Right cardiac atrium (tissue), 5 donors: ENCODE measurements at regions not wholly inside any gene's neighbourhood (a gene's known extent, or its start where the extent isn't known, plus 50 kb on each side); places are given as distances from the start of the nearest gene placed in this dataset.

Source experiments
- ATAC-seq, 2 donors: fragments of 200-7000 bp; cut with Tn5 transposase; one replicate each; pipeline versions ENCODE4 v1.8.0 to v1.9.1; 2020; ENCODE audit warnings: moderate library complexity in 2 of 2, mild to moderate bottlenecking in 1 of 2
- DNase-seq, 3 donors: peaks; one replicate each; pipeline ENCODE4 v3.0.0-alpha.2; 2020
- H3K27ac ChIP-seq: one replicate; pipeline ENCODE4 v1.5.1; 2013; ENCODE audit warnings: mild to moderate bottlenecking, low read length, control low read depth, moderate library complexity
- H3K27me3 ChIP-seq: one replicate; pipeline ENCODE4 v1.6.1; 2013; ENCODE audit not compliant: control insufficient read depth, insufficient read depth
- H3K4me1 ChIP-seq: one replicate; pipeline ENCODE4 v1.6.1; 2013; ENCODE audit warnings: low read length; ENCODE audit not compliant: control insufficient read depth, insufficient read depth
- H3K4me3 ChIP-seq: one replicate; pipeline ENCODE4 v1.5.1; 2013; ENCODE audit warnings: low read length, control low read depth
- H3K9me3 ChIP-seq: one replicate; pipeline ENCODE4 v1.6.1; 2013; ENCODE audit warnings: low read length; ENCODE audit not compliant: control insufficient read depth
- WGBS: extraction: QIAGEN DNeasy Blood & Tissue Kit; methylation state at CpG from one replicate; pipeline ENCODE4 v1.1.7; 2013; 5-methylcytosine and 5-hydroxymethylcytosine counted together
- intact Hi-C, 4 donors: fragments of 100-400 bp; cut with DNase I; formaldehyde crosslinking; loops; one replicate each; pipeline versions ENCODE4 v1.11.0 to v1.14.0; 2022 to 2023
- donor health status: healthy with polysubstance abuse.
- donor health status: DM: no; HTN: yes; CAD: no.
- donor health status: DM: no; HTN: no; CAD: no.
- donor health status: DM: no; HTN: yes; CAD: no; lungs with severe emphysema.
- donor health status: DM: yes; HTN: yes; CAD: no.

GRCh38 chr6:21648475-21649050 is 55.0 kb downstream of the SOX4 start:
- Histone ChIP-seq H3K27ac (no peak overlapping the region), H3K4me3 (no peak overlapping the region), H3K9me3 (no peaks in the 10 kb centered on the region), H3K4me1 (no peaks in the 10 kb centered on the region), H3K27me3 (no peaks in the 10 kb centered on the region)
- 68% methylated on average over 3 of the region's 3 CpGs for WGBS
- DNase-seq (no peak), ATAC-seq (no peak)
- intact Hi-C loops = no loop called here

GRCh38 chr6:21653323-21653722 is 59.8 kb downstream of the SOX4 start:
- no peak overlapping the region for H3K4me3 ChIP-seq
- WGBS = 88% methylated on average over 4 of the region's 4 CpGs
- DNase-seq (no peak), ATAC-seq (no peak)
- H3K27ac ChIP-seq = no peak overlapping the region
- no peaks in the 10 kb centered on the region for H3K9me3 ChIP-seq
- intact Hi-C loops = no loop called here
- H3K4me1 ChIP-seq = no peaks in the 10 kb centered on the region
- no peaks in the 10 kb centered on the region for H3K27me3 ChIP-seq

GRCh38 chr6:21653905-21654304 is 60.4 kb downstream of the SOX4 start:
- no peaks in the 10 kb centered on the region for H3K9me3 ChIP-seq
- WGBS = 81% methylated on average over 7 of the region's 7 CpGs
- H3K27ac ChIP-seq = no peak overlapping the region
- DNase-seq (no peak), ATAC-seq (no peak)
- H3K4me3 ChIP-seq = no peak overlapping the region
- intact Hi-C loops = no loop called here
- no peaks in the 10 kb centered on the region for H3K4me1 ChIP-seq
- no peaks in the 10 kb centered on the region for H3K27me3 ChIP-seq

- intact Hi-C loops = no loop called here
- WGBS = 95% methylated on average over 2 of the region's 2 CpGs
- Histone ChIP-seq H3K4me1 (no peaks in the 10 kb centered on the region), H3K4me3 (no peak overlapping the region), H3K27me3 (no peaks in the 10 kb centered on the region), H3K27ac (no peak overlapping the region), H3K9me3 (no peaks in the 10 kb centered on the region)
- ATAC-seq (no peak), DNase-seq (no peak)
Observed at GRCh38 chr6:21654361-21654760, 60.8 kb downstream of the SOX4 start.

GRCh38 chr6:21663966-21664313 is 70.4 kb downstream of the SOX4 start:
- ATAC-seq = no peak
- H3K27me3 ChIP-seq = no peaks in the 10 kb centered on the region
- H3K4me3 ChIP-seq = peak overlapping the region; percentile 84
- H3K27ac ChIP-seq = no peak overlapping the region
- no peaks in the 10 kb centered on the region for H3K9me3 ChIP-seq
- 34% methylated on average over 10 of the region's 10 CpGs for WGBS
- no peaks in the 10 kb centered on the region for H3K4me1 ChIP-seq
- no peak for DNase-seq
- intact Hi-C loops = no loop called here

- Histone ChIP-seq H3K4me1 (no peaks in the 10 kb centered on the region), H3K27me3 (no peaks in the 10 kb centered on the region), H3K27ac (no peak overlapping the region), H3K4me3 (peak overlapping the region; percentile 84), H3K9me3 (no peaks in the 10 kb centered on the region)
- intact Hi-C loops = no loop called here
- peak; percentile 40 to 73 for ATAC-seq
- DNase-seq = peak; percentile 44 to 71 (median 70)
- 2% methylated on average over 73 of the region's 73 CpGs for WGBS
Observed at GRCh38 chr6:21664314-21665109, 71.0 kb downstream of the SOX4 start.

GRCh38 chr6:21665110-21665391 is 71.5 kb downstream of the SOX4 start:
- ATAC-seq = peak in 1 of 2 donors; percentile 48
- 2% methylated on average over 9 of the region's 9 CpGs for WGBS
- Histone ChIP-seq H3K9me3 (no peaks in the 10 kb centered on the region), H3K4me1 (no peaks in the 10 kb centered on the region), H3K27me3 (no peaks in the 10 kb centered on the region), H3K27ac (no peak overlapping the region), H3K4me3 (peak overlapping the region; percentile 84)
- no peak for DNase-seq
- intact Hi-C loops = no loop called here

GRCh38 chr6:21665392-21666200 is 72.0 kb downstream of the SOX4 start:
- Histone ChIP-seq H3K9me3 (no peaks in the 10 kb centered on the region), H3K4me1 (no peaks in the 10 kb centered on the region), H3K27ac (no peak overlapping the region), H3K27me3 (no peaks in the 10 kb centered on the region), H3K4me3 (peak overlapping the region; percentile 84)
- intact Hi-C loops = no loop called here
- DNase-seq (peak in 1 of 3 donors; percentile 60), ATAC-seq (peak; percentile 21 to 38)
- WGBS = 1% methylated on average over 37 of the region's 37 CpGs

GRCh38 chr6:21666201-21666691 is 72.7 kb downstream of the SOX4 start:
- H3K27me3 ChIP-seq = no peaks in the 10 kb centered on the region
- no peaks in the 10 kb centered on the region for H3K4me1 ChIP-seq
- intact Hi-C loops = no loop called here
- H3K4me3 ChIP-seq = peak overlapping the region; percentile 84
- DNase-seq (peak; percentile 26 to 72 (median 68)), ATAC-seq (peak; percentile 45 to 56)
- H3K9me3 ChIP-seq = no peaks in the 10 kb centered on the region
- WGBS = under 1% methylated on average over 33 of the region's 33 CpGs
- H3K27ac ChIP-seq = peak overlapping the region; percentile 55

GRCh38 chr6:21666853-21667681 is 73.5 kb downstream of the SOX4 start:
- Histone ChIP-seq H3K4me3 (peak overlapping the region; percentile 84), H3K27me3 (no peaks in the 10 kb centered on the region), H3K4me1 (no peaks in the 10 kb centered on the region), H3K9me3 (no peaks in the 10 kb centered on the region), H3K27ac (no peak overlapping the region)
- 12% methylated on average over 27 of the region's 27 CpGs for WGBS
- DNase-seq (peak in 1 of 3 donors; percentile 59), ATAC-seq (peak in 1 of 2 donors; percentile 22)
- intact Hi-C loops = no loop called here
